ENCODE measurements at regions not wholly inside any gene's neighbourhood (a gene's known extent, or its start where the extent isn't known, plus 50 kb on each side); places are given as distances from the start of the nearest gene placed in this dataset.

GRCh38 chr13:55566334-55566733 is 1574.4 kb upstream of the PRR20A start:
- TF ChIP-seq CTCF (IDR thresholded peaks at IDR 0.05), result no peak
- TF ChIP-seq POLR2A (IDR thresholded peaks at IDR 0.05), result no peak

Measured in heart left ventricle (tissue), 13 donors.